SIG-M5 (cell line): ENCODE measurements at regions not wholly inside any gene's neighbourhood (a gene's known extent, or its start where the extent isn't known, plus 50 kb on each side); places are given as distances from the start of the nearest gene placed in this dataset.
A peak's percentile ranks its signal among the peaks of the same experiment; 100 is the strongest.

ENCODE experiments used
- DNase-seq: peaks from one replicate; lab custom pipeline; 2025; lab: John Stamatoyannopoulos, UW

DNA sequence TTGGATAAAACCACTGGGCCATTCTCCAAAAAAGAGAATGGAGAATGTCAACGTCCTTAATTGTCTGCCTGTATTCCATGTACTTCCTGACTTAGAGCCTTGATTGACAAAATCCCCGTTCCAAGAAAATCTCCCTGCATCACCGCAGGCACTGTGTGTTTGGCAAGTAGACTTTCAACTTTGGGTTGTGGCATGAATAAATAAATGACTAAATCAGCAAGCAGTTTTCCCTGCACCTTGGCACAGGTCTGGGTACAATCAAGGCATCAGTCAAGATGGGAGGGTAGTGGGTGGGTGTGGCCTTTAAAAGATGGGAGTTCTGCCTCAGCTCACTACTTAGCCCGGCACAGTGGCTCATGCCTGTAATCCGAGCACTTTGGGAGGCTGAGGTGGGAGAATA, 248.5 kb upstream of the RPL38 start:
- DNase-seq, result no peak

DNA sequence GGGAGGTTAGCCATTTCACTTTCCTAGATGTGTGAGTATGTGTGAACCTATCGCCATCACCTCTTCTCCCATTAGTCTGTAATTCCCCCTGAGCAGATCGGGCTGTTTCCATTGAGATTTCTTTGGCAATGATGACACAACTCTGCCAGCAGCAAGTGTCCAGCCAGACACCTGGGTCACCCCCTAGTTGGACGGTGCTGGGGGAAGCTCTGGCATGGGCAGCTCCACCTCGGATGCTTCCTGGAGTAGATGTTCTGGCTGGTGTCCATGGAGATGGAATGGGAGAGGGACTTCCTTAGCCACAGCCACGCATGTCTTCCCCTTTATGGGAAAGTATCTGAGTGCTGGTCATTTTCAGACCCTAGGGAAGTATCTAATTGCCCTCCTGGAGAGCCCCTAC, 247.9 kb upstream of the RPL38 start:
- DNase-seq, result no peak

GRCh38 chr17:73956169-73956568, 247.3 kb upstream of the RPL38 start:
- no peak for DNase-seq

- DNase-seq, result no peak
Observed at GRCh38 chr17:73956595-73957465, 246.6 kb upstream of the RPL38 start.

DNA sequence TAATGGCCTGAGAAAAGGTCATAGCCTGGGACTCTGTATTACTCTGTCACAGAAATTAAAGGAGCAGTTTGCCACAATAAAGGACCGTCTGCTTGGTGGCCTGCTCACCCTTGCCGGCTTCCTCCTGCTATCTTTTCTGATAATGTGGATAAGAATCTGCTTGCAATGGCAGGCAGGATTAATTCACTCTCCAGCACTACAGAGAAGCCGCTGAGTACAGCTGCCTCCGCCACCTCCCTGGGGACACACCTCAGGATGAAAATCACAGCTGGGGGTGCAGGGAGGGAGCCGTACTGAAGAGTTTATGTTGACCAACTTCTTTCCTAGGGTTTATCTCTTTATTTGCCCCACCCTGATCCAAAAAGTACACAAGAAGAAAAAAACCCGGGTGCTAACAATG, 245.9 kb upstream of the RPL38 start:
- DNase-seq, result no peak

- DNase-seq, result no peak
Observed at GRCh38 chr17:73958453-73958852, 245.0 kb upstream of the RPL38 start.

DNA sequence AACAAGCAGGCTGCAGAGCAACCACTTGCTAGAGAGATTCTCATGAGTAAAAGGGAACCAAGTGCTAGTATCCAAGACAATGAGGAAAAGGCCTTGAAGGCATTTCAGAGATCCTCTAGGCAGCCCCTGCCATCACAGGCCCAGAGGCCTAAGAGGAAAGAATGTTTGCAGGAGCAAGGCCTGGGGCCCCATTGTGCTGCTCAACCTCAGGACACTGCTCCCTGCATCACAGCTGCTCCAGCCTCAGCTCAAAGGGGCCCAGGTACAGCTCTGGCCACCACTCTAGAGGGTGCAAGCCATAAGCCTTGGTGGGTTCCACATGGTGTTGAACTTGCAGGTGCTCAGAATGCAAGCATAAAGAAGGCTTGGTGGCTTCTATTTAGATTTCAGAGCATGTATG, 243.0 kb upstream of the RPL38 start:
- no peak for DNase-seq

DNA sequence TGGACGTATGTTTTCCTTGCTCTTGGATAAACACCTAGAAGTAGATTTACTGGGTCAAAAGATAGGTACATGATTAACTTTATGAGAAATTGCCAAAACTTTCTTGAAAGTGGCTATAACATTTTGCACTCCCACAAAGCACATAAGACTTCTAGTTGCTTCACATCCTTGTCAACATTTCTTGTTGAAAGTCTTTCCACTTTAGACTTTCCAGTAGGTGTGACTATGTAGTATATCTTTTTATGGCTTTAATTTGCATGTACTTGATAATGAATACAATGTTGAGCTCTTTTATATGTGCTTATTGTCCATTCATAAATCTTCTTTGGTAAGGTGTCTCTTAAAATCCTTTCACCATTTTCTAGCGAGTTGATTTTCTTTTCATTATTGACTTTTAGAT, 241.2 kb upstream of the RPL38 start:
- no peak for DNase-seq

- no peak for DNase-seq
Observed at GRCh38 chr17:73968680-73969079, 234.8 kb upstream of the RPL38 start.

DNA sequence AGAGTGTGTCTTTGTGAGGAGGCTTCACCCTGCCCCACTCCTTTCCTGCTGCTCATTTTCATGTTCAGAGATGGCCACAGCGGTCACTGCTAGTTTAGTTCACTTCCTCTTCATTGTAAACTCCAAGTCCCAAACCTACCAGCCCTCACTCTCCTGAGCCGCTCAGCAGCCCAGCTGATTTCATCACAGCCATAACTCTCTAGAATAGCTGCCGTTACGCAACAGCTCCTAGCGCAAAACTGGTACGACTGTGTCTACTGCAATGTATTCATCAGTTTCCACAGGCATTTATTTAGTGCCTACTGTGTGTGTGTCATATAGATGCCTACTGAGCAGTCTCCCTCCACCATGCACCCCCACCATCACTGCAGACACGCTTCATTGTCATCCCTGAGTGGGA, 233.5 kb upstream of the RPL38 start:
- peak; percentile 70 for DNase-seq

- no peak for DNase-seq
Observed at GRCh38 chr17:73971127-73971526, 232.4 kb upstream of the RPL38 start.

DNA sequence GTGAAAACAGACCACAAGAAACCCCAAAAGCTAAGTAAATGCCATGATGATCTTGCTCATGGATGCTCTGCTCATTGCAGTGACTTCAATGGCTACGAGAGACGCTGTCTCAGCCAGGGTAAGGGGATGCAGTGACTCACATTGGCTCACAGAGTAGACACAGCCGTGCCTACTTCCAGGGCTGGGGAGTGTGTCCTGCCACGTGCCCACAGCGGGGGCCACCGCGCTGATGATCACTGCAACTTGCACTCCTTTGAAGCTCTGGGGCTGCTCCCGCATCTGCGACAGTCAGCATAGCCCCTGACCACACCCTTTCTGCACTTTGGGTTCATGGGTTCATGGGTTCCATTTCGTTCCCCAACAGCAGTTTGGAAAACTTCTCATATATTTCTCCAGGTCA, 231.4 kb upstream of the RPL38 start:
- DNase-seq, result no peak

GRCh38 chr17:73972901-73973300, 230.6 kb upstream of the RPL38 start:
- no peak for DNase-seq

GRCh38 chr17:73973586-73974409, 229.7 kb upstream of the RPL38 start:
- DNase-seq, result no peak

- no peak for DNase-seq
Observed at GRCh38 chr17:73974536-73974935, 228.9 kb upstream of the RPL38 start.

- no peak for DNase-seq
Observed at GRCh38 chr17:73976147-73976546, 227.3 kb upstream of the RPL38 start.

DNA sequence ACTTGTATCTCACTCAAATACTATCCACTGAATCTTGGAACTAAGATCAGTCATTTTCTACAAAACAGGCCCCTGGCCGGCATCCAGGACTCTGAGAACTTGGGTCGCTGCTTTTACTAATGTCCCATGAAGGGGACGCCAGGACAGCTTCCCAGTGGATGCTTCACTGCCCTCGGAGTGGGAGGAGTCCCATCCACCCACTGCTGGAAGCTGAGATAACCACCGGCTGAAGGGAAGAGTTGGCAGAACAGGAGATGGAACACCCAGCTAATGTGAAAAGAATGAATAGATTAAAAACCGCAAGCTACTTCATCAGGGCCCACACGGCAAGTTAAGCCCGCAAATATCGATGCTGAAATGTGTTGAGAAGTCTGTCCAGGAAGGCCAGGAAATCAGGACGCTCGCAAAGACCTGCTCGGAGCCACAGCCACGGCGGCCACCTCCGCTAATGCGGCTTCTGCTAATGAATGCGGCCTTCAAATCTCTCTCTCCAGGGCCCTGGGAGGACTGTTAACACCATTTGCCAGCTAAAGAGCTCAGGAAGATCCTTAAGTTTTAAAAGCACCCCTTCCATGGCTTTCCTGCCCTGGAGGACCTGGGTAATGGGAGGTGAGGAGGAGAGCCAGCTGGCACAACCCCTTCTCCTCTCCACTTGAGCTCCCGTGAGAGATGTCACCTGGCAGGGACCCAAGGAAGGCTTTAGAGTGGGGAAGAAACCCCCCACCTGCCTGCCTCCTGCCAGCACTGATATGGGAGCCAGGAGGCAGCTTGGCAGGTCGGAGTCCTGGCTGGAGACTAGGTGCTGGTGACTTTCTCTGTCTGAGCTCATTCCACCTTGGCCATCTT, 226.6 kb upstream of the RPL38 start:
- DNase-seq, result no peak

GRCh38 chr17:73980517-73980916, 223.0 kb upstream of the RPL38 start:
- no peak for DNase-seq

DNA sequence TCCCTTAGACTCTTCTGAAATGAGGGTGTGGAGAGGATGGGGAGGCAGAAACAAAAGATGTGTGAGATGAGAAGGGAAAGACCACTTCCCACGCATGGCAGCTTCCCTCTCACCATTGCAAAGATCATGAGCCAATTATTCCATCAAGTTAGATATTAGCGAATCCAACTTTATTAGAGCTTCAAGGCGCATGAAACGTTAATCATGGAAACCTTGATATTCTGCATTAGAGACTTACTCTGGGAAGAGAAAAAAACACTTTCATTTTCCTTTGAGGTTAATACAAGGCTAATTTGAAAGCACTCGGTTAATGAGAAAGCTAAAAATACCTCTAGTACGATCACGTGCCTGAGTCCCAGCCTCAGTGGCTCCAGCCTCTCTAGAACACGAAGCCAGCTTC, 220.6 kb upstream of the RPL38 start:
- no peak for DNase-seq

DNA sequence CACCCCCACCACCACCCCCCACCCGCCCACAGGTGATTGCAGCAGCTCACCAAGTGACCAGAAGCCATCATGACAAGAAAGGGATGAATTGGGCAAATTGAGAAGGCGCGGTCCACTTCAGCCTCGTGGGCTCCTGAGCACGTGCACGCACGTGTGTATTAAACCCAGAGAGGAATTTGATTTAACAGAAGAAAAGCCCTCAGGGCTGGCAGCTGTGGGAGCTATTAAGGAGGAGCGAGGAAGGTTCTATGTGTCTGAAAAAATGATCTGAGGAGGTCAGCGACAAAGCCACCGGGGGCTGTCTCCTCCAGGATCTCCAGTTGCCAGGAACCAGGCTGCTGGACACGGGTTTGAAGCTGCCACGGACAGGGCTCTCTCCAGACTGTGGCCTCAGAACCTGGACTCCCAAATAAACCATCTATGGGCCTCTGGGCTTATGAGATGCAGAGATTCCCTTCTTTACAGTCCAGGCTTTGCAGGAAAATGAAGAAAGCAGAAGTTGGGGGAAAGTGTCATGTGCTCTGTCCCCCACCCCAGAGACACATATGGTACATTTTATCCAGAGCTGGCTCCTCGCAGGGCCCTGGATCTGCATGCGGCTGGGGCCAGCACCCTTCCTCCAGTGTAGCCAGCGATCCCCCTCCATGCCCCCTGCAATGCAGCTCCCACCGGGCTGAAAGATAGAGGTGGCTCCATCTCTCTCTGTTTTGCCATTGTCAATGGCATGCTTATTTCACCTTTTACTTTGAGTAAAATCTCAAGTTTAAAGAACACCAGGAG, 219.7 kb upstream of the RPL38 start:
- DNase-seq, result no peak

GRCh38 chr17:73984941-73985340, 218.5 kb upstream of the RPL38 start:
- DNase-seq, result no peak
